Brain microvascular endothelial cell (primary cell): ENCODE measurements at regions not wholly inside any gene's neighbourhood (a gene's known extent, or its start where the extent isn't known, plus 50 kb on each side); places are given as distances from the start of the nearest gene placed in this dataset.

ENCODE experiments used
- DNase-seq: peaks from one replicate; pipeline ENCODE4 v3.0.0-alpha.2; 2020
- H3K27ac ChIP-seq: fragments of 250-450 bp; sonication (Bioruptor Pico); 2 replicates; pipeline ENCODE4 v1.5.1; 2020; ENCODE audit warnings: mild to moderate bottlenecking, moderate library complexity
- H3K27me3 ChIP-seq: fragments of 250-450 bp; sonication (Bioruptor Pico); replicated peaks from 2 replicates; pipeline ENCODE4 v1.5.1; 2020; ENCODE audit warnings: mild to moderate bottlenecking
- H3K36me3 ChIP-seq: fragments of 250-450 bp; sonication (Bioruptor Pico); replicated peaks from 2 replicates; pipeline ENCODE4 v1.5.1; 2020; ENCODE audit warnings: mild to moderate bottlenecking
- H3K4me3 ChIP-seq: 2 replicates; pipeline ENCODE4 v1.5.1; 2011; ENCODE audit warnings: low read depth, mild to moderate bottlenecking, control low read depth, low read length, moderate library complexity
- CTCF ChIP-seq: IDR thresholded peaks from 2 replicates; pipeline ENCODE4 v1.5.1; 2011; ENCODE audit warnings: low read depth, mild to moderate bottlenecking, moderate library complexity, low read length, control low read depth, inconsistent platforms; ENCODE audit errors: missing control alignments
- in situ Hi-C: cut with HindIII; loops from 2 replicates; pipeline ENCODE4 v1.10.0; 2017; ENCODE audit warnings: low sequenced_read_pairs, low pct_ligation_motif_present

GRCh38 chr12:107525719-107526554 is 159.7 kb upstream of the PWP1 start:
- in situ Hi-C loops = no loop called here
- Histone ChIP-seq H3K27me3 (no peaks in the 10 kb centered on the region), H3K4me3 (no peak overlapping the region), H3K27ac (no peak overlapping the region), H3K36me3 (no peaks in the 10 kb centered on the region)
- DNase-seq = no peak
- TF ChIP-seq CTCF = no peak

GRCh38 chr12:107526555-107527180 is 158.9 kb upstream of the PWP1 start:
- H3K36me3 ChIP-seq = no peaks in the 10 kb centered on the region
- no peak overlapping the region for H3K27ac ChIP-seq
- in situ Hi-C loops = no loop called here
- H3K27me3 ChIP-seq = no peaks in the 10 kb centered on the region
- DNase-seq = no peak
- no peak overlapping the region for H3K4me3 ChIP-seq
- no peak for TF ChIP-seq CTCF

- H3K27me3 ChIP-seq = no peaks in the 10 kb centered on the region
- no peak overlapping the region for H3K4me3 ChIP-seq
- TF ChIP-seq CTCF = no peak
- no peak overlapping the region for H3K27ac ChIP-seq
- no peaks in the 10 kb centered on the region for H3K36me3 ChIP-seq
- DNase-seq = no peak
- in situ Hi-C loops = no loop called here
Observed at GRCh38 chr12:107528731-107529365, 156.8 kb upstream of the PWP1 start.

- DNase-seq = no peak
- in situ Hi-C loops = no loop called here
- no peak overlapping the region for H3K4me3 ChIP-seq
Observed at GRCh38 chr12:107529991-107530390, 155.6 kb upstream of the PWP1 start.

DNA sequence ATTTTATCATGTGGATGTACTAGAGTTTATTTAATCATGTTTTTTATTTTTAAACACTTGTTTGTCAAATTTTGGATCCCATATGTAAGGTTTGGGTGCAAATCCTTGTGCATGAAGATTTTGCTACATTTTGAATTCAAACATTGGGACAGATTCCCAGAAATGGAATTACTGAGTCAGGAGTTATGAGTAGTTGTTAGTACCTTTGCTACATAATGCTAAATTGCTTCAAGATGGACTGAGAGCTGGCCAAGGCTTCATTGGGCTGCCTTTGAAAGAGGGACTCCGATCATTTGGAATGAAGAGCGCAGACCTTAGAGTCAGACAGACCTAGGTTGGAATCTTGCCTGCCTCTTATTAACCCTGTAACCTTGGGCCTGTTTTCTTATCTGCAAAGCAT is 154.9 kb upstream of the PWP1 start:
- Histone ChIP-seq H3K27me3 (no peaks in the 10 kb centered on the region), H3K27ac (no peak overlapping the region), H3K36me3 (no peaks in the 10 kb centered on the region), H3K4me3 (no peak overlapping the region)
- in situ Hi-C loops = no loop called here
- DNase-seq = no peak
- no peak for TF ChIP-seq CTCF

More at GRCh38 chr12:107529991-107530390, 155.6 kb upstream of the PWP1 start:
- no peaks in the 10 kb centered on the region for H3K27me3 ChIP-seq
- H3K27ac ChIP-seq = no peak overlapping the region
- no peaks in the 10 kb centered on the region for H3K36me3 ChIP-seq
- TF ChIP-seq CTCF = no peak
